CMK (cell line): ENCODE measurements at regions not wholly inside any gene's neighbourhood (a gene's known extent, or its start where the extent isn't known, plus 50 kb on each side); places are given as distances from the start of the nearest gene placed in this dataset.

Experiments
- DNase-seq: peaks from one replicate; pipeline ENCODE4 v3.0.0-alpha.2; 2010; ENCODE audit warnings: low read depth

DNA sequence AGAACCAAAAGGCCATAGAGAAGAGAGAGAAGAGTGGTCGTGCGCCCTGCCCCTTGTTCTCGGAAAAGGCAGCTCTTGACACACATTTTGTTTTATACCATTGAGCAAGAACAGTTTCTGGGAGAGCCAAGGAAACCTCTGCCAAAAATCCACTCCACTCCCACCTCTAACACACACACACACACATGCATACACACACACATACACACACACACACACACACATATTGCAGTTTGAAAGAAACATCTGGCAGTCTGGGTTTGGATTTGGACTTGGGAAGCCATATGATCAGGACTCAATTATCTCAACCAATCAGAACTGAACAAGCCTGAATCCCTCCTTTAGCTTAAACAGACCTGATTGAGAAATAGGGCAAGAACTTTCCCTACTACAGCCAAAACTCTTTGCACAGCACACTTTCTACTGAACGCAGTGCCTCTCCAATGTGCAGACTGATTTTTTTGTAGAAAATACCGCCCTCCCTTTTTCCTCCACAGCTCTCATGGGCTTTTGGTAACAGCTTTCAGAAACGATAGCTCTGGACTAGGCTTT is 484.0 kb upstream of the ZWINT start:
- no peak for DNase-seq

DNA sequence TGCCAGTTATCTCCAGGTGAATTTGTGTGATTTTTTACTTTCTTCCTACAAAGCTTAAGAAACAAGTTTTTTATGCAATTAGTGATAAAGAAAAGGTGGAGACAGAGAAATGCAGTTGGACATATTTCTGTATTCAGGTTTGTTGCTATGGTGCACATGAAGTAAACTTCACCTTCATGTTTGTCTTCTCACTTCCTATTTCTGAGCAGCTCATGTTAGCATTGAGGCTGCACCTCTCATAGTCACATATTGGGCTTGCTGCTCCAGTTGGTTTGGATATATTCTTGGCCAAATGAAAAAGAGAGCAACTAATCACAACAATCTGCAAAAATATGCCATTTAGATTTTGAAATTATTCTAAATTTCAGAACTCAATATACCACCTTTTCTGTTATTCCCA is 475.6 kb upstream of the ZWINT start:
- no peak for DNase-seq

DNA sequence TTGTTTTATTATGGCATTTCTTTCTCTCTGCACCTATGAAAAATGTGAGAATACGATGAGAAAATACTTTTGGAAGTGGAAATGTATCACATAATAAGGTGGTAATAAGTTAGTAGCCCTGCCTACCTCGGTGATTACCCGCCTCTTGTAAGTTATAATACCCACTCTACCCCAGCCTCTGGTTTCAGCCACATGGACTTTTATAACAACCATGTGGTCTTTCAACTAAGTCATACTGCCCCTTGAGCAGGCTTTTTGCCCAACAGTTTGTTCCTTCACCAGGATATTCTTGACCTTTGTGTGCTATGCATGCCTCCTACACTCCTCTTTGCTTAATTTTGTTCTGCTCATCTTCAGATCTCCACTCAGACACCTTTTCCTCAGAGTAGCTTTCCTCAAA is 470.6 kb upstream of the ZWINT start:
- no peak for DNase-seq

DNA sequence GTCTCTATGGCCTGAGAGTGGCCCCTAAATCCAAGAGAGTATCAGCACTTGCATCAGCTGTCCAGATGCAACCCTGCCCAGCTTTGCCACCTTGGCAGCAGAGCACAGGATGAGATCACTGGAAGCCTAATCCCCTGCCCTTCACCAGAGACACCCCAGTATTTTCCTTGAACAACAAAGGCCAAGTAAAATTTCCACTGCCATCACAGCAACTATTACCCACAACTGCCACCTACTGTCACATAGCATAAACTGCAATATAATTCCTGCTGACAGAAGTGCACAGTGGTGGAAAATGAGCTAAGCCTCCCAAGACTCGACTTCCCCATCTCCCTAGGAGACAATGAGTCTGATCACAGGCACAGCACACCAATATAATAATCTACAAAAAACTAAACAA is 462.8 kb upstream of the ZWINT start:
- peak; percentile 0 for DNase-seq

DNA sequence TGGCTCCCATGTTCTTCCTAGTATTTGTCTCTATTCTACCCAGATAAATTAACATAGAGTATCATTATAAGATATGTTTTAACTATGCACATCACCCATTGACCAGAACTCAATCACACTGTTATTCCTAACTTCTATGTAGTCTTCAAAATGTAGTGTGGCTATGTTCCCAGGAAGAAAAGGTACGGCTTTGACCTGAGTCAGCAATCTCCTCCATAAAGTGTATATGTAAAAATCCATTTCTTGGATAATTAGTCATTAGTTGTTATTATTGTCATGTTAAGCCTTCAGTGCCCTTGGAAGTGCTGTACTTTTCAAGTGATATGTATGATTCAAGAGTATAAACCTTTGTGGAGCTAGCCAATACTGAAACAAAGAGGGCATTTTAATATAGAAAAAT is 444.0 kb upstream of the ZWINT start:
- no peak for DNase-seq

DNA sequence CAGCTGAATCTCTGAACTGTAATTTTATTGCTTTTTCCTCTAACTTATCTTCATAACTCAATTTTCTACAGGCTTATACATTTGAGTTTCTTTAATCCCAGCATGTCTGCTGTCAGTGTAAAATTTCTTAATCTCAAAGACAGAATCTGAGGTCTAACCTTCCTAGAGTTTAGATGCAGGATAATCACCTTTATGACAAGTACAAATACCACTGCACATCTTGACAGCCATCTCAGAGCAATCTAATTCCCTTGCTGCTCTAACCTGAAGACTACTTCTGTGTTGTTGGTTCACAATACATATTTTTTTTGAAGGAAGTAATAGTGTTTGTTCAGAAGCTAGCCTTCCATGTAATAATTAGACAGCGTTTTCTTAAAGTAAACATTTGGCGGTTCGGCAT is 424.2 kb upstream of the ZWINT start:
- DNase-seq = no peak

DNA sequence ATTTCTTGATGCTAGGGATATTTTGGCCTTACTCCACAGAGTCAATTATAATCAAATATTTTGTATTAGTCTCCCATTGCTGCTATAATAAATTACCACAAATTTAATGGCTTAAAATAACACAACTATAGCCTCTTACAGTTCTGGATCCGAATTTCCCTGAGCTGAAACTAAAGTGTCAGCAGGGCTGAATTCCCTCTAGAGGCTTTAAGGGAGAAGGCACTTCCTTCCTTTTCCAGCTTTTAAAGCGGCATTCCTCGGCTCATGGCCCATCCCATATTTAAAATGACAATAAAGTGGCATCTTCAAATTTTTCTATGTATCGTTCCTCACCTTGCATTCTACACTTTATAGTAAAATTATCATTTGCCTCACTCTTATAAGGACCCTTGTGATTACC is 421.4 kb upstream of the ZWINT start:
- no peak for DNase-seq

DNA sequence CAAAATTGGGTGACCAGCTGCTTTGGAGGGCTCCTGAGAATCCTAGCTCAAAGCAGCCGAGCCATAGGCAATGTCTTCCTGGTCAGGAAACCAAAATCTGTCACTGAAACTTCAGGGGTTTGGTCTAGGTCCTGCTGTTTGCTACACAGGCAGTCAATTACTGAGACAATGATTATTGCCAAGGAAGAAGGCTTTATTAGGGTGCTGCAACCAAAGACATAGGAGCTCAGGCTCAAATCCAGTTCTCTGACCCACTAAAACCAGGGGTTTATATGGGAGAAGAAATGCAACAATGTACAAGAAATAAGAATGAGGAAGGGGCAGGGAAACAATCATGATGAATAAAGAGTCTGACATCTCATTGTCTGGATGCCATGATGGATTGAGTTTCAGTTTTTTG is 410.3 kb upstream of the ZWINT start:
- DNase-seq = no peak

DNA sequence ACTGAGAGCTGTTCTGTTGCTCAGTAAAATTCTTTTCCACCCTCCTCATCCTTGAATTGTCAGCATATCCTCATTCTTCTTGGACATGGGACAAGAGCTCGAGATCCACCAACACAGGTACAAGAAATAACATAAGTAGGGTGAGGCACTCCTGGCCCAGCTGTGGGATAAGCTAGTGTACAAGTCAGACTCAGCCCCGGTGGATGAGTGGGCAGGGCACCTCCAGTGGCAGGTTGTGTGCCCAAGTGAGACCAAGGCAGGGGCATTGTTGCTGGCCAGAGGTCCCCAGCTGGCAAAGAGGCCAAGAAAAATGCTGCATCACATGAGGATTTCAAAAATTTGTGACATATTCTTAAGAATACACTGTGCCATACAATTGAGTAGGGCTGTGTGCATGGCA is 402.0 kb upstream of the ZWINT start:
- no peak for DNase-seq

DNA sequence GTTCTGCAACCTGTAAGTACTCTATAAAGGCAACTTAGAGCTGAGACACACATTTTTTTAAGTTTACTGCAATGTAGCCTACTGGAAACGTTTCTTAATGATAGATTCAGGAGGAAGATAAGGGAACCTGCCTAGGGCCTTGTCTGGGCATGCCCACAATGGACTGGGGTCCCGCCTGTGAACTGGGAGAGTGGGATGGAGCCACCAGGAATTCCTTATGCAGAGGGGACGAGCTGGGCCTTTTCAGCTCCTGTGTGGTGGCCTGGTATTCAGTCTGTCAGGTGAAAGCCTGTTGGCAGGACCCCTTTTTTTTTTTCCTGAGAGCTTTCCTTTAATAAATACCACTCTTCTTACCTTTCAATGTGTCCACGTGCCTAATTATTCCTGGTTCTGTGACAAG is 384.4 kb upstream of the ZWINT start:
- no peak for DNase-seq

DNA sequence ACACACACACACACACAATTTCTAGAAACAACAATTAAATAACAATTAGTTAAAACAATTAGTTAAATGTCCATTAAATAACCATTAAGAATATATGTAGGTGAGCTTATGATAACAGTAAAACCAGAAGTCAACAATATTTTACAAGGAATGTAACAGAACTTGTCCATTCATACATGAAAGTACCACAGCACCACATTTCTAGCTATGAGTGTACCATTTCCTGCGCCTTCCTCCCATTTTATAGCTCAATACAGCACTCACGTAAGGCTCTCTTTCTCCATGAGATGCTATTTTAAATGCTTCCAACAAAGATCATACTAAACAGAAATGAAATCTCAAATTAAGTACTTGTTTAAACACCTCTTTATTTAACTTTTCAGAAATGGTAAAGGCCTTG is 367.3 kb upstream of the ZWINT start:
- DNase-seq = no peak

DNA sequence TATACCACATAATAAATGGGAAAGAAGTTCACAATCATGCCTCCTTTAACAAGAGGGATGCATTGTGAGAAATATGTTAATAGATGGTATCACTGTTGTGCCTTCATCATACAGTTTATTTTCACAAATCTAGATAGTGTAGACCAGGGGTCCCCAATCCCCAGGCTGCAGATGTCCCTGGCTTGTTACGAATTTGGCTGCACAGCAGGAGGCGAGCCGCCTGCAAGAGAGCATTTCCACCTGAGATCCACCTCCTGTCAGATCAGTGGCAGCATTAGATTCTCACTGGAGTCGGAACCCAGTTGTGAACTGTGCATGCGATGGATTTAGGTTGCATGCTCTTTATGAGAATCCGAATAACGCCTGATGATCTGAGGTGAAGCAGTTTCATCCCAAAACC is 361.9 kb upstream of the ZWINT start:
- no peak for DNase-seq

DNA sequence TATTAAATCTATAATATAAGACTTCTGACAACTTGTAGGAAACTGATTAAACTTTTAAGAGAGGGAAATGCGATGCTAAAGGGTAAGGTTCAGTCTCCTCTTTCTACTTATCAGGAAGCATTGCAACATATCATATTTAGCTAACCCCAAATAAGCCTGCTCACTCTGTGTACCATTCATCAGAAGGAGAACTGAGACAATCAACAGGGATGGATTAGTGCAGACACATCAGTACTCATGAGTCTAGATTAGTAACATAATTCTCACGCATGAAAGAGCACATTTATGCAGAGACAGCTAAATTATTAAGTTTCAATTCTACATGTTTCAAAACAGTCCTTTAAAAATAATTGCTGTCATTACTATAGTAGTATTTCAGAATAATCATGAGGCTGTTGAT is 354.2 kb upstream of the ZWINT start:
- DNase-seq = no peak

DNA sequence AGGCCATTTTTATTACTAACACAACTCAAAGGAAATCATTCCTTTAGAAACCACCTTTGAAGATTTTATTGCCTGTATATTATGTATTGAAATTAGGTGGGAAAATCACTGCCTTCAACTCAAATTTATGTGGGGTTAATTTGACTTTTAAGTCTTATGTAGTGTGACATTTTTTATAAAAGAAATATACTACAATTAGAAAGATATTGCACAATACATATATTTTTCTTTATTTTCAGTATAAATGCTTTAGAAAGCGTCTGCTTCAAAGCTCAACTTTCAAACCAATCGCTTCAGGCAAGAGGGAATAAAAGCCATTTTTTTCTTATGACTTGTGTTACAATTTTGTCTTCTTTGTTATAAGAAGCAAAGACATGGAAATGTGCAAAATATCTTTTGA is 337.4 kb upstream of the ZWINT start:
- no peak for DNase-seq

DNA sequence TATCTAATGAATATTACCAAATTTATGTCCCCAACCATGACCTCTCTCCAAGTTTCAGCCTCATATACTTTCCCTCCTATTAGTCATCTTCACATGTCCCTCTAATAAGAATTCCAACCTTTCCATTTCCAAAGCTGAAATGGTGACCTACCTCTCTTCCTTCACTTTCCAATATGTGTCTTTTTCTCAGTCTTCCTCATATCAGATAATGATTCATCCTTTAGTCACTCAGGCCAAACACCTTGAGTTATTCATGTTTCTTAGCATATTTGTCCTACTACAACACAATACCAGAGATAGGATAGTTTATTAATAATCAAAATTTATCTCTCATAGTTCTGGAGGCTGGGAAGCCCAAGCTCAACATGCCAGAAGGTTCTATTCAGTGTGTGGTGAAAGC is 318.5 kb upstream of the ZWINT start:
- DNase-seq = no peak

DNA sequence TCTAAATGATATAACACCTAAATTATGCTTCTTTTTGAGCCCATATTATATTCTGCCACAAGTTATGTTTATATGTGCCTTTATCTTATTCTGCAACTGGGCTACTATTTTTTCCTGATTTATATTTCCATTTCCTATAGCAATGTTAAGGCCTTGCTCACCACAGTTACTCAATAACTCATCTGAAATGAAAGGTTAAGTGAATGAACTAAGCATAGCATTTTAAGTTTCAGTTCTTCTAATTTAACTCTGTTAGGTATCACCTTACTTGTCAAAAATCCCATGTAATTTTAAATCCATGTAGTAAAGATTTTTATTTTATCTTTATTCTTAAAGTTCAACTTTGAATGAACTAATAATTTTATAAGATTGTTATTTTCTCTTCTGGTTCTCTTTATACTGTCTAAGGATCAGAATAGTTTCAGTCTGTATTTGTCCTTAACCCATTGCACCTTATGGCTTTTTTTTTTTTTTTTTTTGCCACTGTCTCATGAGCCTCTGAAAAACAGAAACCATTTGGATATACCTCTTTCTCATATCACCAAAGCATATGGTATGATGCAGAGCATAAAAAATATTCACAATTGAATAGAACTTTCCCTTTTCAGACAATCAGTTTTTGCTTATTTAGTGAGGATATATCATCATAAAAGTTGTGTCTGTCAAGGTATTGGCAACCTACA is 301.8 kb upstream of the ZWINT start:
- no peak for DNase-seq

DNA sequence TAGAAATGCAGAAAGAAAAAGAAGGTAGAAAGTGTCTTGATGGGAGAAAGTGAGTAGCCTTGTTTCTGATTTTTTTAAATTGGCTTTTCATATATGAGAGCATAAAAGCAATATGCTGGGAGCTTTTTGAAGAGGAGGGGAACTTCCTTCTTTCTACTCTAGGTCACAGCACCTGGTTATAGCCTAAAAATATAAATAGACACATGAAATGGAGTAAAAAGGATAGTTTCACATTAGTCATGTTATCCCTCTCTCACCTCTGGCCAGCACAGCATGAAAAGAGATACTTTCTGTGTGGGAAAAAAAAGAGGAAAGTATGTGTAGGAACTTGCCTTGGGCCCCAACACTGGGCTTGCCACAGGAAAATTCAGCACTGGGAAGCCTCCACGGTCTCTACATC is 292.2 kb upstream of the ZWINT start:
- DNase-seq = no peak

DNA sequence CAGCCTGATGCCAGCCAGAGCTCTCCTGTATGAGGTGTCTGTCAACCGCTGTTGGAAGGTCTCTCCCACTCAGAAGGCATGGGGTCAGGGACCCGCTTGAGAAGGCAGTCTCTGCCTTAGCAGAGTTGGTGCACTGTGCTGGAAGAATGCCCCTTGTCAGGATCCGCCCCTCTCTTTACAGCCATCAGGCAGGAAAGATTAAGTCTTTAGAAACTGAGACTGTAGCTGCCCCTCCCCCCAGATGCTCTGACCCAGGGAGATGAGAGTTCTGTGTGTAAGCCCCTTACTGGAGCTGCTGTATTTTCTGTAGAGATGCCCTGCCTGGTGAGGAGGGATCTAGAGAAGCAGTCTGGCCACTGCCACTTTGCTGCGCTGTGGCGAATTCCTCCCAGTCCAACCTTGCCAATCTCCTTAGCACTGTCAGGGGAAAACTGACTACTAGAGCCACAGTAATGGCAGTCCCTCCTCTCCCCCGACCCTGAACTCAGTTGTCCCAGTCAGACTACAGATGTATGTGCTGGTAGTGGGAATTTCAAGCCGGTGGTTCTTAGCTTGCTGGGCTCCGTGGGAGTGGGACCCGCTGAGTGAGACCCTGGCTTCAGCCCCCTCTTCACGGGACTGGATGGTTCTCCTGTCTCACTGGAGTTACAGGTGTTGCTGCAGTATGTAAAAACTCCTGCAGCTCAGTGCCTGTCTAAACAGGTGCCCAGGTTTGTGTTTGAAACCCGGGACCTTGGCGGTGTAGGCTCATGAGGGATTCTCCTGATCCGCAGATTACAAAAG is 285.5 kb upstream of the ZWINT start:
- DNase-seq = no peak

DNA sequence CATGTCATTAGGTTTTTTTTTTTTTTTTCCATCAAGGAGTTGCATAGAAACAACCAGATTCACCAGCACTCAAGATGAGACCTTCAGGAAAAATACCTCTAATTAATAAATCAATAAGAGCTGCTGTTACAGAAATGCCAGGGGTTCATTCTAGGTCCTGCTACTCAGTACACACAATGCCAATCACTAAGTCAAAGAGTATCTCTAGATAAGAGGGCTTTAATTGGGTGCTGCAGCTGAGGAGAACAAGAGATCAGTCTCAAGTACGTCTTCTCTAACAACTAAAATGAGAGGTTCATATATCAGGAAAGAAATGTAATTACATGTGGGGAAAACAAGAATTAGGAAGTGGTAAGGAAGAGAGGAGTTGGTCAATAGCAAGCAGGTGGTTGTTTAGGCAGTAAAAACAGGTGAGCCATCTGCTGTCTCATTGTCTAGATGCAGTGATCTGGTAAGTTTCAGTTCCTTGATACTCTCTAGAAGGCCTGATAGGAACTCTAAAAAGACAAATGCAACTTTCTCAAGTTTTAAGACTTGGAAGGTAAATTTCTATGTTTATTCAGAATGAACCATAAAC is 272.9 kb upstream of the ZWINT start:
- DNase-seq = no peak

DNA sequence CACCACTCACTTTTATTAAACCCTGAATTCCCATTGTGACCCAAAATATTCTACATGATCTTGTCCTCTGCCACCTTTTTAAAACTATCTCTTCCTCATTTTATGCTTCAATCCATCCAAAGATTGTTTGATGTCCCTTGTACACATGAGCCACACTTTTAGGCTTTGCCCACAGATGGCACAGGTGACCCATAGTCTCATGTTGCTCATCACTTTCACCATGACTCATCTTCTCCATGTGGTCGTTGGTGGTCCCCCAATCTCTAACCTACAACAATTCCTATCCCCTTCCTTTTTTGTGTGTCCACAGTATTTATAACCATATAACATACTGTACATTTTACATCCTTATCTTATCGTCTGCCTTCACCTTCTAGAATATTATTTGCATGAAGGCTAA is 271.5 kb upstream of the ZWINT start:
- no peak for DNase-seq

DNA sequence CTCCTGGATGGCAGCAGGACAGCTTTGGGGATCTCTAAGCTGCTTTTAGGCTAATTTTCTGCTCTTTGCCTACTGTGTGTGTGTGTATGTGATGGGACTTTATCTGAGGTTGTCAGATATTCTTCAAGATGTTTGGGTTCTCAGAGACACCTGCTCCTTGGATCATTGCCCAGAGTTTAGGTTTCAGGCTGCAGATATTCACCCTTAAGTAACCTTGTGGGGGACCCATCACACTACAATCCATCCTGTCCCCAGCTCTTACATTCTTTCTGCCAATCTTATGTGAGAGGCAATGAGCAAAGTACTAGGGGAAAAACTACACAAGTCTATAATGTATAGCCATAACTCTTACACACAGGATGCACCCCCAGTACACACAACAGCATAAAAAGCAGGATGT is 263.0 kb upstream of the ZWINT start:
- no peak for DNase-seq

DNA sequence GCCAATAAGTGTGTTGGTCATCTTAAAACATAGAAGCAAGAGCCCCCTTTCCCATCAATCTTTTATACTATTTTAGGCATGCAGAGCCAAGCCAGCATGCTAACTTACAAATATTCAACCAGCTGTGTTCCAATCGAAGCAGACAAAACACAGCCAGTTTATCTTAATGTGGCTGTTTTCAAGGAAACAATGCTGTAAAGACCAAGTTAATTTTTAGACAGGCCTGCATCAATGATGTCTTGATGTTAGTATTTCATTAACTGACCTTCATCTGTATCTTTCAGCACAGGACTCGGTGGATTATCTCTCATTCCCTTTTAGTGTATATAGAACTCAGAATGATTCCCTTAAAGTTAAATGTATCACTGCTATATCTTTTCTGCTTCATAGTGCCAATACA is 262.0 kb upstream of the ZWINT start:
- DNase-seq = no peak

DNA sequence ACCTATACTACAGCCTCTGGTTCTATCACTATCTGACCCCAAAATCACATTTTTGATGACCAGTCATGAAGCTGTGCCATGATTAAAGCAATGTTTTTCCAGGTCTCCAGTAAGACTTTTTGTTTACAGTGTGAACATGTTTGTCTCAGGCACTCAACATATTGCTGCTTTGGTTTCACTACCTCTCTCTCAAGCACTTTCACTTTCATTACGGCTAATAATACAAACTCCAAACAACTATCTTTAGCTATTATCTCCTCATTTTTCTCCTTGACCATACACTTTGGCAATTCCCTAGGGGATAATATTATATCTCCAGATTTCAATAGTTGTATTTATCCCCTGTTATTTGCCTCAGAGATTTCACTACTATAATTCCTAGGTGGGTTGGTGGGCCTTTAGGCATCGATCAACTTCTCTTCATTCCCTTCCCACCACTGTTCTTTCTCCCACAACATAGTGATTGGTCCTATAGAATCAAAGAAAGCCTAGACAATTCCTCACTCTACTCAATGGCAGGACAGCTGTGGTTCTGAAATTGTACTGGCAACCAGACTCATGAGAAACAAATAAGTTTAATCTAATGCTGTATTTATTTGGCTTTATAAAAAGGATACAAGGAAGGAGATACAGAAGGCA is 261.4 kb upstream of the ZWINT start:
- no peak for DNase-seq
